HepG2 (cell line): ENCODE measurements at regions not wholly inside any gene's neighbourhood (a gene's known extent, or its start where the extent isn't known, plus 50 kb on each side); places are given as distances from the start of the nearest gene placed in this dataset.

Experiments used
- CEBPB ChIP-seq: IDR thresholded peaks from 2 replicates; pipeline ENCODE4 v1.6.1; 2011; ENCODE audit warnings: low read depth, low read length, improper control_type of control experiment, borderline replicate concordance
- E2F5 ChIP-seq: sonication (generic); formaldehyde crosslinking; conservative IDR thresholded peaks from 2 replicates; pipeline ENCODE4 v1.4.0; 2020; ENCODE audit warnings: missing genetic modification reagents
- GFI1 ChIP-seq: sonication (generic); formaldehyde crosslinking; IDR thresholded peaks from 2 replicates; pipeline ENCODE4 v1.5.0; 2020; ENCODE audit warnings: missing genetic modification reagents, mild to moderate bottlenecking, borderline replicate concordance
- MAFF ChIP-seq: IDR thresholded peaks from 2 replicates; pipeline ENCODE4 v1.6.1; 2011; ENCODE audit warnings: low read depth, low read length, improper control_type of control experiment
- MAZ ChIP-seq, 2 experiments: sonication (generic) in 1 of 2; formaldehyde crosslinking in 1 of 2; IDR thresholded peaks; 2 replicates each; pipeline versions ENCODE4 v1.5.0 to v1.6.1; 2012 to 2020; ENCODE audit warnings: low read depth in 2 of 2, mild to moderate bottlenecking in 2 of 2, borderline replicate concordance in 1 of 2, improper control_type of control experiment in 1 of 2, low read length in 1 of 2, missing genetic modification reagents in 1 of 2, moderate library complexity in 1 of 2
- NFAT5 ChIP-seq: sonication (generic); formaldehyde crosslinking; IDR thresholded peaks from 2 replicates; pipeline ENCODE4 v1.4.0; 2020; ENCODE audit warnings: missing genetic modification reagents
- SRSF1 ChIP-seq: fragments of 200-400 bp; formaldehyde crosslinking; optimal IDR thresholded peaks from 2 replicates; pipeline ENCODE3; 2017; ENCODE audit warnings: mild to moderate bottlenecking, low read depth, low read length, moderate library complexity
- ZBTB44 ChIP-seq: sonication (generic); formaldehyde crosslinking; IDR thresholded peaks from 2 replicates; pipeline ENCODE4 v1.4.0; 2020; ENCODE audit warnings: missing genetic modification reagents
- ZGPAT ChIP-seq: IDR thresholded peaks from 2 replicates; pipeline ENCODE4 v1.6.1; 2016; ENCODE audit warnings: mild to moderate bottlenecking
- ZMYM2 ChIP-seq: sonication (generic); formaldehyde crosslinking; IDR thresholded peaks from 2 replicates; pipeline ENCODE4 v1.8.0; 2022; ENCODE audit warnings: mild to moderate bottlenecking, missing genetic modification reagents
- ZNF275 ChIP-seq: sonication (generic); formaldehyde crosslinking; IDR thresholded peaks from 2 replicates; pipeline ENCODE4 v1.8.0; 2022; ENCODE audit warnings: missing genetic modification reagents, mild to moderate bottlenecking, inconsistent platforms, borderline replicate concordance
- ZNF280B ChIP-seq: sonication (generic); formaldehyde crosslinking; IDR thresholded peaks from 2 replicates; pipeline ENCODE4 v1.5.0; 2020; ENCODE audit warnings: missing genetic modification reagents, mild to moderate bottlenecking, borderline replicate concordance
- ZNF33B ChIP-seq: sonication (generic); formaldehyde crosslinking; IDR thresholded peaks from 2 replicates; pipeline ENCODE4 v1.5.1; 2020; ENCODE audit warnings: mild to moderate bottlenecking, missing genetic modification reagents
- ZNF431 ChIP-seq: sonication (generic); formaldehyde crosslinking; IDR thresholded peaks from 2 replicates; pipeline ENCODE4 v1.9.0; 2022; ENCODE audit warnings: missing genetic modification reagents, low read depth, mild to moderate bottlenecking, borderline replicate concordance
- ZNF446 ChIP-seq: sonication (generic); formaldehyde crosslinking; IDR thresholded peaks from 2 replicates; pipeline ENCODE4 v1.5.0; 2020; ENCODE audit warnings: mild to moderate bottlenecking, missing genetic modification reagents
- ZNF644 ChIP-seq: IDR thresholded peaks from 2 replicates; pipeline ENCODE4 v1.6.1; 2016; ENCODE audit warnings: low read depth
- ZNF777 ChIP-seq: sonication (generic); formaldehyde crosslinking; IDR thresholded peaks from 2 replicates; pipeline ENCODE4 v1.4.0; 2020; ENCODE audit warnings: missing genetic modification reagents
- ZSCAN29 ChIP-seq: sonication (generic); formaldehyde crosslinking; conservative IDR thresholded peaks from 2 replicates; pipeline ENCODE4 v1.4.0; 2020; ENCODE audit warnings: mild to moderate bottlenecking, missing genetic modification reagents

GRCh38 chr6:141026504-141026903, 1106.2 kb upstream of the GJE1 start (continued):
- TF ChIP-seq NFAT5 (CRISPR knock-in tag) (no peak), ZNF777 (CRISPR knock-in tag) (no peak), CEBPB (peak; percentile 90), ZMYM2 (no peak), MAZ (IDR thresholded peaks at IDR 0.05; ENCODE audit: borderline replicate concordance, low read depth, low read length) (no peak), MAZ (CRISPR knock-in tag; IDR thresholded peaks at IDR 0.05; ENCODE audit: low read depth) (no peak), ZBTB44 (CRISPR knock-in tag) (no peak), ZNF33B (CRISPR knock-in tag) (no peak), E2F5 (CRISPR knock-in tag) (no peak), ZNF280B (CRISPR knock-in tag) (no peak), ZNF644 (CRISPR knock-in tag) (0 out of 2 replicates have a peak, but pooled peaks have one; percentile 7), ZNF275 (CRISPR knock-in tag) (no peak), ZSCAN29 (CRISPR knock-in tag) (no peak), MAFF (no peak), ZNF446 (CRISPR knock-in tag) (no peak), SRSF1 (no peak), ZGPAT (0 out of 2 replicates have a peak, but pooled peaks have one; percentile 20), GFI1 (no peak), ZNF431 (CRISPR knock-in tag) (no peak)
